MM.1S (cell line): ENCODE measurements at regions not wholly inside any gene's neighbourhood (a gene's known extent, or its start where the extent isn't known, plus 50 kb on each side); places are given as distances from the start of the nearest gene placed in this dataset.

Source experiments
- EZH2 ChIP-seq: fragments of 300-600 bp; sonication (generic); optimal IDR thresholded peaks from 2 replicates; pipeline ENCODE3; 2017; ENCODE audit warnings: low read depth, mild to moderate bottlenecking, antibody characterized with exemption, low read length, mixed read lengths
- EZH2phosphoT487 ChIP-seq: fragments of 300-600 bp; sonication (generic); IDR thresholded peaks from 2 replicates; pipeline ENCODE4 v1.6.1; 2018; ENCODE audit warnings: antibody characterized with exemption, low read length
- TF ChIP-seq, protein P1 (sequence below): fragments of 300-600 bp; sonication (generic); IDR thresholded peaks from 2 replicates; pipeline ENCODE4 v1.5.1; 2016; ENCODE audit warnings: antibody characterized with exemption, low read length, mixed read lengths

DNA sequence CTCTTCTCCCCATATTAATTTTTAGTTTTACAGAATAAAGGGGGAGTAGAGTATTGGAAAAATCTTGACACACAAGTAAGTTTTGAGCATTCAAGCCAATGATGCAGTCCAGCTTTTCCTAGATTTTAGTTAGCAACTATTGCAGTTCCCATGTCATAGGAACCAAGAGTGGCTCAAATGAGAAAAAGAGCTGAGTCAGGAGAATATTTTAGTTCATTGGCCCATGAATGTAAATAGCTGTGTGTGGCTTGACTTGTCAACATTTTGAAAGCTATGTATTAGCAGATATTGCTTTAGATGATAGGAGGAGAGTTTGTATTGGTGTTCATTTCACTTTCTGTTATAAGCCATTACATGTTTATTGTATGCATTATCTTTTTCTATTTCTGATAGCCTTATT lies 853.7 kb downstream of the PLOD2 start:
- TF ChIP-seq, protein P1, sequence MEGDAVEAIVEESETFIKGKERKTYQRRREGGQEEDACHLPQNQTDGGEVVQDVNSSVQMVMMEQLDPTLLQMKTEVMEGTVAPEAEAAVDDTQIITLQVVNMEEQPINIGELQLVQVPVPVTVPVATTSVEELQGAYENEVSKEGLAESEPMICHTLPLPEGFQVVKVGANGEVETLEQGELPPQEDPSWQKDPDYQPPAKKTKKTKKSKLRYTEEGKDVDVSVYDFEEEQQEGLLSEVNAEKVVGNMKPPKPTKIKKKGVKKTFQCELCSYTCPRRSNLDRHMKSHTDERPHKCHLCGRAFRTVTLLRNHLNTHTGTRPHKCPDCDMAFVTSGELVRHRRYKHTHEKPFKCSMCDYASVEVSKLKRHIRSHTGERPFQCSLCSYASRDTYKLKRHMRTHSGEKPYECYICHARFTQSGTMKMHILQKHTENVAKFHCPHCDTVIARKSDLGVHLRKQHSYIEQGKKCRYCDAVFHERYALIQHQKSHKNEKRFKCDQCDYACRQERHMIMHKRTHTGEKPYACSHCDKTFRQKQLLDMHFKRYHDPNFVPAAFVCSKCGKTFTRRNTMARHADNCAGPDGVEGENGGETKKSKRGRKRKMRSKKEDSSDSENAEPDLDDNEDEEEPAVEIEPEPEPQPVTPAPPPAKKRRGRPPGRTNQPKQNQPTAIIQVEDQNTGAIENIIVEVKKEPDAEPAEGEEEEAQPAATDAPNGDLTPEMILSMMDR: no peak
- no peak for TF ChIP-seq EZH2
- no peak for TF ChIP-seq EZH2phosphoT487
